NCI-H2227 (cell line): ENCODE measurements at regions not wholly inside any gene's neighbourhood (a gene's known extent, or its start where the extent isn't known, plus 50 kb on each side); places are given as distances from the start of the nearest gene placed in this dataset.
"Not testable (repeated sequence)": the region's sequence is repeated elsewhere in the genome, so short reads cannot be mapped to it uniquely, and the experiment has no call there.

Source experiments
- DNase-seq: peaks from one replicate; lab custom pipeline; 2025; ENCODE audit not compliant: unreplicated experiment; lab: John Stamatoyannopoulos, UW

- DNase-seq, result no peak
Measured at GRCh38 chr5:8694545-8694944, 825.6 kb downstream of the MTRR start.

DNA sequence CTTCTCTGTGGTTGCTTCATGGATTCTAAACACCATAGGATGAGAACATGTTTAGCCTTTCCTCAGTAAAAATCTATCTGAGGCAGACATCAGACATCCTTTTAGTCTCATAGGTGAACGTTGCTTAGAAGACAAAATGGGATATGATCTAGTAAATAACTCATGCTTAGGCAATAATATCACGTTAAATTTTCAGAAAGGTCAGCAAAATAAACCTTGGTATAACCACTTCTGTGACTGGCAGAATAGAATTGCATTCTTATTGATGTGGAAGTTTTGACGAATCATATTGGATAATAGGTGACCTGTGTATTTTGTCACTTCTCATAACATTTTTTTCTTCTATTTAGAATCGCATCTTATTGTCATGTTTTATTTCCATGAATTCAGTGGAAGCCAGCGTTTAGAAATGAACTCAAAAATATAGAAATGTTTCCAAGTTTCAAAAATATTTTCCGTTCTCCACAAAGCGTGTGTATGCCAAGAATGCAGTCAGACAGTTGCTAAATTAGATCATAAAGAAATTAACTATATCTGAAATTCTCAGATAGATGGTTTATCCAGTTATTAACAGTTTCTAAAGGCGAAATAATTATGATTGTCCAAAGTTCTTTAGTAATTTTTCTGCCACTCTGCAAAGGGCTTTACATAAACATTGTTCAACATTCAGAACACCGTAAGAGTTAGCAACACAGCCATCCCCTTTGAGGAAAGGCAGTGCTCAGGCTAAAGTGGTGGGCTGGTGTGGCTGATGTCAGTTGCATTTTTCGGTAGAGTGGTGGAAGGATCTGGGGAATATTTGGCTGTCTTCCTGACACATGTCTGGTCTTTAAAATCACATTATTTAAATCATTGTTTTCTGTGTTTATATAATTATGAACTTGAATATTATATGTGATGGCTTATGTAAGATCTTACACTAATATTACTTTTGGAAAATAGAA, 827.2 kb downstream of the MTRR start:
- DNase-seq, result no peak

DNA sequence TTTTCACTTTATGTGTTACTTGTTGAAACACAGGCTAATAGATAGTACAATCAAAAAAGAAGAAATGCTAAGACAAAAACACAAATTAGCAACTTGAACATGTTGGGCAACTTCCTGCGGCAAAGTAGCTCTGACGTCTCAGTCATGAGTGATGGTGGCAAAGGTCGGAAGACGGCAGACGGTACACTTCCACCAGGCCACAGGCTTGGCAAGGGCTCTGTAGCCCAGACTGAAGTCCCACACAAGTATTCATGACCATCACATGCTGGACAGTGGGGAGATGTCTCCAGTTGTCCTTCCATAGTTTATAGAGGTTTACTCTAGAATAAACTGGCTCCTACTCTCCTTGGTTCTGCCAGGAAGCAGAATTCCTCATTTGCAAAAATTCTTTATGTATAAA, 831.3 kb downstream of the MTRR start:
- no peak for DNase-seq

- DNase-seq, result no peak
Measured at GRCh38 chr5:8700671-8701070, 831.7 kb downstream of the MTRR start.

- no peak for DNase-seq
Measured at GRCh38 chr5:8701251-8701650, 832.3 kb downstream of the MTRR start.

GRCh38 chr5:8710426-8710930, 835.4 kb downstream of the SEMA5A start:
- no peak for DNase-seq

- DNase-seq, result no peak
Measured at GRCh38 chr5:8714198-8714597, 831.7 kb downstream of the SEMA5A start.

DNA sequence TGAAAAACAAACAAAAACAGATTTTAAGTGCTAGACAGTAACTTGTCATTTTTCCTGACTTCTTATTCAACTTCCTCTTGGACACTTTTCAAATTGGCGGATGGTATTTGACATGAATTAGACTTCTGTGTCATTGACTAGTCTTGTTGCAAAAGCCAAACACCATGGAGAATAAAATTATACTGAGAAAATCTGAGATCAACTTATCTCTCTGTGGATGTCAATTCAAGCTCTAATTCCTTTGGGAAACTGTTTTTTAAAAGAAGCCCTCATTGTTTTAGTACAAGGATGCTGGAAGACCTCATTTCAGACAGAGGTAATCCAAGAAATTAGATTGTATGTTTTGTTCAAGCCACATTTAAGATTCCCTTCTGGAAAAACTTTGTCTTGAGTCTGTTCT, 831.0 kb downstream of the SEMA5A start:
- DNase-seq, result no peak

DNA sequence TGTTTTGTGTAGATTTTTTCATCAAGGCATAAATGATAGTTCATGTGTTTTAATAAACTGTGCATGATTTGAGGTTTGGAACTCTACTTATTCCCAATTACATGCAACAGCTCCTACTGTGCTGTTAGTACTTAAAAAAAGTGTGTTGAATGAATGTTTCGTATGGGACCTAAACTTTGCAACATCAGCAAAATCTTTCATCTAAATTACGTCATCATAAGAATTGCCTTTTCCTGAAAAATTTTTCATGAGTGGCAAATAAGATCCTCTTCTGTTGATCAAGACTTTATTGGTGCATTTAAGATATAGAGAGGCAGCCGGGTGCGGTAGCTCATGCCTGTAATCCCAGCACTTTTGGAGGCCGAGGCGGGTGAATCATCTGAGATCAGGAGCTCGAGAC, 826.1 kb downstream of the SEMA5A start:
- DNase-seq, result no peak

- DNase-seq, result no peak
Measured at GRCh38 chr5:8720506-8720905, 825.4 kb downstream of the SEMA5A start.

GRCh38 chr5:8721536-8721935, 824.3 kb downstream of the SEMA5A start:
- DNase-seq, result no peak

DNA sequence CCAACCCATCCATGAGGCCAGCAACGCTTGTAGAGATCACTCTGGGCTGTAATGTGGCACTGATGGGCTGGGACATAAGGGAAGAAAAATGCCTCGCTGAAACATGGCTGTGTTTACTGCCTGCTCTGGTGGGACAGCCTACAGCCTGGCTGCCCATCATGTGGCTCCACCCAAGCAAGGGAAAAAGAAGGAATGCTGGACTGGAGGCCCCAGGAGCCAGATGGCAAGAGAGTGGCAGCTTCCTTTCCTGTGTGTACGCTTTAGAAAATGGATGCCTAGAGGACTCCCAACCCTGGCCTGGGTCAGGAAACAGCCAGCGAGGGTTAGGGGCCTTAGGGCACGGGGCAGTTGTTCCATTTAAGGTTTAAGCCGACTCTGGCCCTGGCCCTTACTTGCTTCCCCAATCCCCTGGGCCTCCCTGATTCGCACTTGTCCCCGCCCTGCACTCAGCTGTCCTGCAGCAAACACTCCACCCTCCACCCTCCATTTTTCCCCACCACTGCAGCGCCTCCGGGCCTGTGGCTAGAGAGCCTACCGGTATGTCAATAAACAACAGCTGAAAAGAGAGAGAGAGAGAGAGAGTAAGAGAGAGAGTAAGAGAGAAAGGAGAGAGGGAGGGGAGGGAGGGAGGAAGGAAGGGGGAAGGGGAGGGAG, 819.4 kb downstream of the SEMA5A start:
- no peak for DNase-seq

- DNase-seq, result no peak
Measured at GRCh38 chr5:8727396-8727795, 818.5 kb downstream of the SEMA5A start.

GRCh38 chr5:8729437-8729836, 816.4 kb downstream of the SEMA5A start:
- no peak for DNase-seq

DNA sequence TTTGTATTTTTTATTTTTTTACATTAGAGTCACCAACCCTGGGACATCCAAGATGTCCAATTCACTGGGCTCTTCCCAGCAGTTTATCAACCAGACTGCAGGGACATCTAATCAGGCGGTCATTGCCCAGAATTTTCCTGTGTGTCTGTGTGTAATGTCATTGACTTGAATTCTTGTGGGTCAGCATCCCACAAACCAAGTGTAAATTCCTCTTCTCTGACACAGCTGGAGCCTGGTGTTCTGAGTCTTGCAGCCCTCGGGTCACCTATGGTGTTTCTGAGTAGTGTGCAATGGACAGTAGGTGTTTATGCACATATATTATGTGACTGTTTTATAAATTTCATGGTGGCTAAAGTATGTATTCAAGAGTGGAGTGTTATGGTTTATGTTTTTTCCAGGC, 815.7 kb downstream of the SEMA5A start:
- no peak for DNase-seq

DNA sequence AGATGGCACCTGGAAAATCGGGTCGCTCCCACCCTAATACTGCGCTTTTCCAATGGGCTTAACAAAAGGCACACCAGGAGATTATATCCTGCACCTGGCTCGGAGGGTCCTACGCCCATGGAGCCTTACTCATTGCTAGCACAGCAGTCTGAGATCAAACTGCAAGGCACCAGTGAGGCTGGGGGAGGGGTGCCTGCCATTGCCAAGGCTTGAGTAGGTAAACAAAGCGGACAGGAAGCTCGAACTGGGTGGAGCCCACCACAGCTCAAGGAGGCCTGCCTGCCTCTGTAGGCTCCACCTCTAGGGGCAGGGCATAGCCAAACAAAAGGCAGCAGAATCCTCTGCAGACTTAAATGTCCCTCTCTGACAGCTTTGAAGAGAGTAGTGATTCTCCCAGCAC, 814.8 kb downstream of the SEMA5A start:
- DNase-seq, result not testable (repeated sequence)

GRCh38 chr5:8740595-8740994, 805.3 kb downstream of the SEMA5A start:
- DNase-seq, result no peak

- no peak for DNase-seq
Measured at GRCh38 chr5:8749556-8749955, 796.3 kb downstream of the SEMA5A start.

GRCh38 chr5:8750100-8750499, 795.8 kb downstream of the SEMA5A start:
- DNase-seq, result no peak

- DNase-seq, result no peak
Measured at GRCh38 chr5:8751971-8752370, 793.9 kb downstream of the SEMA5A start.

GRCh38 chr5:8752595-8752994, 793.3 kb downstream of the SEMA5A start:
- no peak for DNase-seq

DNA sequence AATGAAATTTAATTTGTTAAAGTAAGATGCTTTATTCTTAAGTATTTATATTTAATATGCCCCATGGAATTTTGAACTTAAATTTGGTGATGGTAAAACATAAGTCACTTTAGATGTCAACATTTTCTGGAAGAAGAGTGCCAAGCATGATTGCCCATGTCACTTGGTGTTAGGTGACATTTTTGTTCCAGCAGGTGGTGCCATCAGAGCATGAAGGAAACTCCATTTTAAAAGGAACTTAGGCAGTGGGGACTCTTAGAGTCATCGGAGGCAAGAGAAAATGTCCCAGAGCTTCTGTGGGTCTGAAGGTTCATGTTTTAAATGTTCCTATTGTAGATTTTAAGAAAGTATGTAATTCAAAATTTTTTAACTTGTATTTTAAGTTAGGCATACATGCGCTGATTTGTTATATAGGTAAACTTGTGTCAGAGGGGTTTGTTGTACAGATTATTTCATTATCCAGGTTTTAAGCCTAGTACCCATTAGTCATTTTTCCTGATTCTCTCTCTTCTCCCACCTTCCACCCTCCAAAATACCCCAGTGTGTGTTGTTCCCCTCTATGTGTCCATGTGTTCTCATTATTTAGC, 789.3 kb downstream of the SEMA5A start:
- DNase-seq, result no peak
